ENCODE measurements at regions not wholly inside any gene's neighbourhood (a gene's known extent, or its start where the extent isn't known, plus 50 kb on each side); places are given as distances from the start of the nearest gene placed in this dataset.

- TF ChIP-seq CTCF (IDR thresholded peaks at IDR 0.05; ENCODE audit: control extremely low read depth in 1 of 3, insufficient read depth in 1 of 3, low read depth in 1 of 3, low read length in 3 of 3) (no peak), CEBPB (IDR thresholded peaks at IDR 0.05; ENCODE audit: low read depth, low read length) (no peak), RAD21 (IDR thresholded peaks at IDR 0.05 in 1 of 2, conservative IDR thresholded peaks at IDR 0.05 in 1 of 2; ENCODE audit: low read depth in 2 of 2, low read length in 2 of 2) (no peak), POLR2A (IDR thresholded peaks at IDR 0.05; ENCODE audit: control extremely low read depth in 1 of 2, low read depth in 2 of 2, low read length in 2 of 2) (no peak), CREB1 (IDR thresholded peaks at IDR 0.05) (no peak), EP300 (IDR thresholded peaks at IDR 0.05; ENCODE audit: borderline replicate concordance in 1 of 2, low read depth in 2 of 2, low read length in 2 of 2) (no peak), RFX5 (IDR thresholded peaks at IDR 0.05; ENCODE audit: borderline replicate concordance, low read depth, low read length) (no peak), POLR2AphosphoS5 (IDR thresholded peaks at IDR 0.05; ENCODE audit: low read depth, low read length) (no peak), SUZ12 (IDR thresholded peaks at IDR 0.05; ENCODE audit: low read length) (no peak), KDM4A (IDR thresholded peaks at IDR 0.05; ENCODE audit: low read depth, low read length, severe bottlenecking) (no peak), HDAC2 (IDR thresholded peaks at IDR 0.05; ENCODE audit: borderline replicate concordance in 1 of 2, low read depth in 2 of 2, low read length in 2 of 2) (no peak), EZH2 (IDR thresholded peaks at IDR 0.05; ENCODE audit: low read depth, low read length, severe bottlenecking) (no peak), JUND (IDR thresholded peaks at IDR 0.05; ENCODE audit: low read length) (no peak), BRCA1 (IDR thresholded peaks at IDR 0.05; ENCODE audit: low read depth, low read length) (no peak)
Measured at GRCh38 chr2:383888-384287, 96.0 kb upstream of the ALKAL2 start.
